ENCODE measurements at regions not wholly inside any gene's neighbourhood (a gene's known extent, or its start where the extent isn't known, plus 50 kb on each side); places are given as distances from the start of the nearest gene placed in this dataset.

GRCh38 chr11:128048121-128048520 lies 539.2 kb downstream of the ETS1 start:
- TF ChIP-seq CTCF (conservative IDR thresholded peaks at IDR 0.05; ENCODE audit: low read length) (no peak), EZH2phosphoT487 (IDR thresholded peaks at IDR 0.05; ENCODE audit: borderline replicate concordance, low read depth, low read length) (no peak)
